IPS-18a (cell line): ENCODE measurements at regions not wholly inside any gene's neighbourhood (a gene's known extent, or its start where the extent isn't known, plus 50 kb on each side); places are given as distances from the start of the nearest gene placed in this dataset.

ENCODE experiments used
- H3K27ac ChIP-seq: one replicate; pipeline ENCODE4 v1.5.1; 2013; ENCODE audit warnings: low read length
- H3K27me3 ChIP-seq: one replicate; pipeline ENCODE4 v1.6.1; 2013; ENCODE audit warnings: mild to moderate bottlenecking, low read length; ENCODE audit not compliant: control insufficient read depth, insufficient read depth
- H3K36me3 ChIP-seq: one replicate; pipeline ENCODE4 v1.6.1; 2013; ENCODE audit warnings: low read depth, low read length; ENCODE audit not compliant: control insufficient read depth
- H3K4me1 ChIP-seq: one replicate; pipeline ENCODE4 v1.6.1; 2013; ENCODE audit warnings: low read depth, low read length; ENCODE audit not compliant: control insufficient read depth
- H3K4me3 ChIP-seq: one replicate; pipeline ENCODE4 v1.5.1; 2013; ENCODE audit warnings: low read length
- H3K9ac ChIP-seq: one replicate; pipeline ENCODE4 v1.6.1; 2013; ENCODE audit warnings: mild to moderate bottlenecking, low read length, moderate library complexity
- H3K9me3 ChIP-seq: one replicate; pipeline ENCODE4 v1.6.1; 2013; ENCODE audit warnings: low read depth, low read length; ENCODE audit not compliant: control insufficient read depth

DNA sequence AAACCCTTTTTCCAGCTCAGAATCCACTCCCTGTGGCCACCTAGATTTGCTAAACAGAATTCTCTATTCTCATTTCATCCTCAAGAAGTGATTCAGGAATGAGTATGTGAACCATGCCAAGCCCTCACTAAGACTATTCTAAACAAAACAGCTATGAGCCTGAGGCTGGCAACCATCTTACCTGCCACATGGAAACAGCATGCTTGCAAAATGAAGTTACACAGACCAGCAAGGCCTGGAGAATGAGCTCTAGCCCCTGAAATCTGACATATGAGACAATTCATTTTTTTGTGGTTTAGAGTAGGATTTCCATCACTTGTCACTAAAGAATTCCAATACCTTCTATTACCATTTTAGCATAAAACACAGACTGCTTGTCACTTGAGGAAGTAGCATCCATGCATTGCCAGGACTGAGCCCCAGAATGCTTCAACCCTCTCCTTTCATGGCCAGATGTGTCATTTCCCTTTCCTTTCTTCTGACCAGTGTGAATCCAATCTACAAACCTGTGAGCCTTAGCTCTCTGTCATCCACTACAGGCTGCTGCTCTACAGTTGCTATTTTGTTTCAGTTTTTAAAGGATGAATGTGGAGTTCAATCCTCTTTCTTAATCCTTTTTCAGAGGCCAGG lies 744.3 kb upstream of the ACVR2A start:
- Histone ChIP-seq H3K4me3 (no peak overlapping the region), H3K4me1 (no peaks in the 10 kb centered on the region), H3K27ac (no peak overlapping the region), H3K9ac (no peak overlapping the region), H3K27me3 (no peaks in the 10 kb centered on the region), H3K36me3 (no peaks in the 10 kb centered on the region), H3K9me3 (no peaks in the 10 kb centered on the region)

DNA sequence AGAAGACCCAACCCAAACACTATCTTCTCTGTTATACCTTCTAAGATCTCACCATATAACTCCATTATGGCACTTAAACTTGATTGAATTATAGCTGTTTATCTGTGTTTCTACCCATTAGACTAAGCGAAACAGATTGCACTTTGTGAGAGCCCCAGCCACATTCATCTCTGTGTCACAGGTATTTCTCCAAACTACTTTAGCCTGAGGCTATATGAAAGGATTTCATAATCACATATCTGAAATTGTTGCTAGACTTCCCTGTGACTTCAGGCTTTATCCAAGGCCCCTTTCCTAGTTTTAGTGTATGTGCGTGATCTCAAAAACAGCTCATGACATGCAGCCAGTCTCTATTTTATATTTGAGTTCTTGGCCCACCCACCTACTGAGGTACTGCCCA lies 745.0 kb upstream of the ACVR2A start:
- Histone ChIP-seq H3K9me3 (no peaks in the 10 kb centered on the region), H3K27ac (no peak overlapping the region)

DNA sequence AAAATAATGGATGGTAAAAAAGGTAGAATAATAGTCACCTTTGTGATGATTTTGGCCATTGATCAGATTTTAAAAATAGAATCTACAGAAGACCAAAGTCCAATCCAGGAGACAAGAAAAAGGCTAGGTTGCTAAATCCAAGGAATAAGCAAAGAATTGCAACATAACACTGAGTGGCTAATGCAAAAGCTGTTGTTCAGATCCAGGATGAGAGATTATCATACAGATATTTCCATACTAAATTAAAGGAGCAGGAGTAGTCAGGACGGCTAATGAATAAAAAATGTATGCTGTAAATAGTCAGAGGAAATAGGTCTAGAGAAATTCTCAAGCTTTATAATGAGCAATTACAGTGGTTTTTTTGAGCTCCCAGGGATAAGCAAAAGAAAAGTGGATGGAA lies 745.9 kb upstream of the ACVR2A start:
- Histone ChIP-seq H3K27ac (no peak overlapping the region), H3K9me3 (no peaks in the 10 kb centered on the region), H3K4me1 (peaks cover 11% of the 10 kb centered on the region), H3K27me3 (peaks cover 6% of the 10 kb centered on the region), H3K9ac (no peak overlapping the region), H3K36me3 (no peaks in the 10 kb centered on the region), H3K4me3 (no peak overlapping the region)

More for the DNA sequence above, 745.0 kb upstream of the ACVR2A start:
- H3K36me3 ChIP-seq: no peaks in the 10 kb centered on the region
- peaks cover 4% of the 10 kb centered on the region for H3K27me3 ChIP-seq
- no peak overlapping the region for H3K9ac ChIP-seq
- peaks cover 2% of the 10 kb centered on the region for H3K4me1 ChIP-seq
- no peak overlapping the region for H3K4me3 ChIP-seq

DNA sequence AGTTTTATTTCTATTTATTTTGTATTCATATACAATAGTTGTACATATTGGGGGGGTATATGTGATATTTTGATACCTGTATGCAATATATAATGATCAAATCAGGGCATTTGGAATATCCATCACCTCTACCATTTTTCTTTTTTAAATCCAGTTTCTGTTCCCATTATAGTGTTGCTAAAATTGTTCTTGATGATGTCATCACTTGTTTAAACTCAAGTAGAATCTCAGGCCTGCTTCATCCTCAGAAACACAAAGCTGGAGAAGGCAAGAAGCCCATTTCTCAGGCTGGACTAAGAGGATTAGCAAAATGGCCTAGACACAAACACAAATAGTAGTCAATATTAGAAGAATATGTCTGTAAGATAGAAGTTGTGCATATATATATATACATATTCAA lies 747.1 kb upstream of the ACVR2A start:
- H3K4me1 ChIP-seq: peaks cover 18% of the 10 kb centered on the region
- no peak overlapping the region for H3K9ac ChIP-seq
- H3K27me3 ChIP-seq: peaks cover 6% of the 10 kb centered on the region
- H3K4me3 ChIP-seq: no peak overlapping the region
- no peaks in the 10 kb centered on the region for H3K36me3 ChIP-seq
- no peak overlapping the region for H3K27ac ChIP-seq
- no peaks in the 10 kb centered on the region for H3K9me3 ChIP-seq

- no peak overlapping the region for H3K27ac ChIP-seq
- no peak overlapping the region for H3K9ac ChIP-seq
- H3K4me1 ChIP-seq: peaks cover 18% of the 10 kb centered on the region
- no peaks in the 10 kb centered on the region for H3K9me3 ChIP-seq
- no peak overlapping the region for H3K4me3 ChIP-seq
- H3K36me3 ChIP-seq: no peaks in the 10 kb centered on the region
- H3K27me3 ChIP-seq: peaks cover 6% of the 10 kb centered on the region
Observed at GRCh38 chr2:147096671-147097070, 748.2 kb upstream of the ACVR2A start.

GRCh38 chr2:147095376-147095775 lies 749.5 kb upstream of the ACVR2A start:
- H3K27ac ChIP-seq: no peak overlapping the region
- H3K9me3 ChIP-seq: no peaks in the 10 kb centered on the region
- H3K36me3 ChIP-seq: no peaks in the 10 kb centered on the region
- peaks cover 18% of the 10 kb centered on the region for H3K4me1 ChIP-seq
- peaks cover 6% of the 10 kb centered on the region for H3K27me3 ChIP-seq
- H3K4me3 ChIP-seq: no peak overlapping the region
- no peak overlapping the region for H3K9ac ChIP-seq

DNA sequence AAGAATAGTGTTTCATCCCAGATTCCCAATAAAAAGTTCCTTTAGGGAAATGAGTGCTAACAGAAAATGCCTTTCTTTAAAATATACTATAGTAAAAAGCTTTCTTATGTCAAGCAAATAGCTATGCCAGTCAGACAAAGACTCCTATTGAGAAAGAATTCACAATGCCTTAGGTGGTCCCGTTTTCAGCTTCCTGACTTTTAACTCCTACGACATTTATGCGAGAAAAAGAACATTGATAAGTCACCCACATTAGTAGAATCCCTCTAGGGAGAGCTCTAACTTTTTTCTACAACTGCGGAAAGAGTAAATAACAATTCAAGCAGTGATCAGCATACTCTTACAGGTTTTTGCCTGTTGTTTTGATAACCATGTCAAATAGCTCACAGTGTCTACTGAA lies 750.8 kb upstream of the ACVR2A start:
- Histone ChIP-seq H3K4me1 (peaks cover 18% of the 10 kb centered on the region), H3K27me3 (peaks cover 6% of the 10 kb centered on the region), H3K4me3 (peak overlapping the region; percentile 1), H3K9me3 (no peaks in the 10 kb centered on the region), H3K36me3 (no peaks in the 10 kb centered on the region), H3K27ac (no peak overlapping the region), H3K9ac (no peak overlapping the region)

GRCh38 chr2:147092266-147092665 lies 752.6 kb upstream of the ACVR2A start:
- Histone ChIP-seq H3K27ac (no peak overlapping the region), H3K27me3 (peaks cover 6% of the 10 kb centered on the region), H3K9me3 (no peaks in the 10 kb centered on the region), H3K4me3 (no peak overlapping the region), H3K9ac (no peak overlapping the region), H3K36me3 (no peaks in the 10 kb centered on the region), H3K4me1 (peaks cover 18% of the 10 kb centered on the region)

GRCh38 chr2:147091448-147091847 lies 753.4 kb upstream of the ACVR2A start:
- H3K4me3 ChIP-seq: no peak overlapping the region
- H3K9ac ChIP-seq: no peak overlapping the region
- peaks cover 6% of the 10 kb centered on the region for H3K27me3 ChIP-seq
- no peaks in the 10 kb centered on the region for H3K36me3 ChIP-seq
- H3K4me1 ChIP-seq: peaks cover 18% of the 10 kb centered on the region
- no peak overlapping the region for H3K27ac ChIP-seq
- H3K9me3 ChIP-seq: no peaks in the 10 kb centered on the region

DNA sequence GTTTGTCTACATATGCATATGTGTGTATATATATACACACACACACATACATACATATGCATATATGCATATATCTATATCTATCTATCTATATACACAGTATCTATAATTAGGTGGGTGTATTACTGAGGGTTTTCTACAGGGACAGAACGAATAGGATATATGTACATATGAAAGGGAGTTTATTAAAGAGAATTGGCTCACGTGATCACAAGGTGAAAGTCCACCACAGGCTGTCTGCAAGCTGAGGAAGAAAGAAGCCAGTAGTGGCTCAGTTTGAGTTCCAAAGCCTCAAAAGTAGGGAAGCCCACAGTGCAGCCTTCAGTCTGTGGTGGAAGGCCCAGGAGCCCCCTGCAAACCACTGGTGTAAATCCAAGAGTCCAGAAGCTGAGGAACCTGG lies 756.0 kb upstream of the ACVR2A start:
- H3K9ac ChIP-seq: no peak overlapping the region
- no peaks in the 10 kb centered on the region for H3K27me3 ChIP-seq
- H3K9me3 ChIP-seq: no peaks in the 10 kb centered on the region
- peaks cover 7% of the 10 kb centered on the region for H3K4me1 ChIP-seq
- H3K27ac ChIP-seq: no peak overlapping the region
- no peak overlapping the region for H3K4me3 ChIP-seq
- H3K36me3 ChIP-seq: no peaks in the 10 kb centered on the region

DNA sequence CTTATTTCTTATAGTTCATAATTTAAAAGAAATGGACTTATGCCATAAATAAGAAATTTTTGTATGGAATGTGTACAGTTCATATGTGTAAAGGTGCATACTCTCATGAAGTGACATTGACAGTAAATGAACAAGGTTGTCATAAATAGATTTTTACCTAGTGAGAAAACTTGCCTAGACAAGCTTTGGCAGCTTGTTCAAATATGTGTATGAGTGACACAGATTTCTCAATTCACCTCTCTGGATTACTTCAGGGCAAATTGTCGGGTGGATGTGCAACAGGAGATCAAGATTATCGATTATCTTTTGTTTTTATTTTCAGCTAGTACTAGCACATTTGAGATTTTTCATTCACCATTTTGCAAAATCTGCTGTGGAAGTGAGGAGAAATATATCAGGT lies 758.1 kb upstream of the ACVR2A start:
- no peak overlapping the region for H3K27ac ChIP-seq

GRCh38 chr2:147083664-147084063 lies 761.2 kb upstream of the ACVR2A start:
- Histone ChIP-seq H3K4me1 (no peaks in the 10 kb centered on the region), H3K9me3 (no peaks in the 10 kb centered on the region), H3K36me3 (no peaks in the 10 kb centered on the region), H3K4me3 (no peak overlapping the region), H3K27ac (no peak overlapping the region), H3K27me3 (no peaks in the 10 kb centered on the region), H3K9ac (no peak overlapping the region)

More for the DNA sequence above, 758.1 kb upstream of the ACVR2A start:
- H3K4me3 ChIP-seq: no peak overlapping the region
- no peaks in the 10 kb centered on the region for H3K9me3 ChIP-seq
- no peaks in the 10 kb centered on the region for H3K36me3 ChIP-seq
- no peak overlapping the region for H3K9ac ChIP-seq
- H3K27me3 ChIP-seq: no peaks in the 10 kb centered on the region
- no peaks in the 10 kb centered on the region for H3K4me1 ChIP-seq
